ENCODE measurements at regions not wholly inside any gene's neighbourhood (a gene's known extent, or its start where the extent isn't known, plus 50 kb on each side); places are given as distances from the start of the nearest gene placed in this dataset.

DNA sequence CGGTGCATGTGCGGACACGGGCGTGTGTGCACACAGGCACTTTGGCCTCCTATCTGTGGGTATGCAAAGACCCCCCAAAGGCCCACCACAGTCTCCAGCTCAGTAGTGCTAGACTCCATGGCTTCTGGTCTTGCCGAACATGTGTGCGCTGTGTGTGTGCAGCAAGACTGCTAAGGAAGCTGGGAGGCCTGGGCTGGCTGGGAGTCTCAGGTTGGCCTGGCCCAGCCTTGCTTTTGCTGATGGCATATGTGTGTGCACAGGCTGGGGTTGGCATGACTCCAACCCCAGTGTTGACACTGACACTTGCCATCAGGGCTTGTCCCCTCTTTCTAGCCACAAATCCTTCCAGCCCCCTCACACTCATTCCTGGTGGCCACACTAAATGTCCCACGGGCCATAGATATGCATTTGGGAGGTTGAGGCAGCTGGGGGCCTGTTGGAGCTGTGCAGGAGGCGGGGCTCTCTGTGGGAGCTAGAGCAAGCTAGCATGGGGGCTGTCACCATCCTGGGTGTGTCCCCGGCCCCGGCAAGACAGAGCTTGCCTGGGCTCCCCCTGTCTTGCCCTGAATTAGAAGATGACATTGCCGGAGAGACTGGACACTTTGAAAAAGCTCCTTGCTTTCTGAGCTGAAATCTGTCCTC, 60.9 kb upstream of the NECTIN1 start:
- no peaks in the 10 kb centered on the region for H3K79me2 ChIP-seq (ENCODE audit: insufficient read depth, low read length)
- H4K20me1 ChIP-seq (ENCODE audit: insufficient read depth, low read length, poor library complexity, severe bottlenecking) = no peaks in the 10 kb centered on the region
- H3K9me2 ChIP-seq (replicated peaks; ENCODE audit: low read depth, low read length) = no peaks in the 10 kb centered on the region
- TF ChIP-seq, protein P1, sequence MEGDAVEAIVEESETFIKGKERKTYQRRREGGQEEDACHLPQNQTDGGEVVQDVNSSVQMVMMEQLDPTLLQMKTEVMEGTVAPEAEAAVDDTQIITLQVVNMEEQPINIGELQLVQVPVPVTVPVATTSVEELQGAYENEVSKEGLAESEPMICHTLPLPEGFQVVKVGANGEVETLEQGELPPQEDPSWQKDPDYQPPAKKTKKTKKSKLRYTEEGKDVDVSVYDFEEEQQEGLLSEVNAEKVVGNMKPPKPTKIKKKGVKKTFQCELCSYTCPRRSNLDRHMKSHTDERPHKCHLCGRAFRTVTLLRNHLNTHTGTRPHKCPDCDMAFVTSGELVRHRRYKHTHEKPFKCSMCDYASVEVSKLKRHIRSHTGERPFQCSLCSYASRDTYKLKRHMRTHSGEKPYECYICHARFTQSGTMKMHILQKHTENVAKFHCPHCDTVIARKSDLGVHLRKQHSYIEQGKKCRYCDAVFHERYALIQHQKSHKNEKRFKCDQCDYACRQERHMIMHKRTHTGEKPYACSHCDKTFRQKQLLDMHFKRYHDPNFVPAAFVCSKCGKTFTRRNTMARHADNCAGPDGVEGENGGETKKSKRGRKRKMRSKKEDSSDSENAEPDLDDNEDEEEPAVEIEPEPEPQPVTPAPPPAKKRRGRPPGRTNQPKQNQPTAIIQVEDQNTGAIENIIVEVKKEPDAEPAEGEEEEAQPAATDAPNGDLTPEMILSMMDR (conservative IDR thresholded peaks at IDR 0.05; ENCODE audit: low read length) = no peak
- no peak for TF ChIP-seq EZH2phosphoT487 (IDR thresholded peaks at IDR 0.05; ENCODE audit: borderline replicate concordance)
- H3K4me2 ChIP-seq (ENCODE audit: low read depth, low read length, poor library complexity, severe bottlenecking) = no peak overlapping the region
- H3K36me3 ChIP-seq (ENCODE audit: insufficient read depth, low read length) = no peaks in the 10 kb centered on the region
- no peaks in the 10 kb centered on the region for H3K27me3 ChIP-seq (ENCODE audit: insufficient read depth, low read length, poor library complexity, severe bottlenecking)
- no peak overlapping the region for H3K4me3 ChIP-seq (ENCODE audit: low read length, poor library complexity, severe bottlenecking)
- H3K4me1 ChIP-seq (ENCODE audit: insufficient read depth, low read length, poor library complexity, severe bottlenecking) = no peaks in the 10 kb centered on the region
- no peak overlapping the region for H3K9ac ChIP-seq (ENCODE audit: low read depth, low read length, poor library complexity, severe bottlenecking)
- no peaks in the 10 kb centered on the region for H3K9me3 ChIP-seq (ENCODE audit: insufficient read depth, low read depth, low read length)
- no peaks in the 10 kb centered on the region for H3F3A ChIP-seq (ENCODE audit: low read depth)
- no peak overlapping the region for H2AFZ ChIP-seq (ENCODE audit: low read length)

DNA sequence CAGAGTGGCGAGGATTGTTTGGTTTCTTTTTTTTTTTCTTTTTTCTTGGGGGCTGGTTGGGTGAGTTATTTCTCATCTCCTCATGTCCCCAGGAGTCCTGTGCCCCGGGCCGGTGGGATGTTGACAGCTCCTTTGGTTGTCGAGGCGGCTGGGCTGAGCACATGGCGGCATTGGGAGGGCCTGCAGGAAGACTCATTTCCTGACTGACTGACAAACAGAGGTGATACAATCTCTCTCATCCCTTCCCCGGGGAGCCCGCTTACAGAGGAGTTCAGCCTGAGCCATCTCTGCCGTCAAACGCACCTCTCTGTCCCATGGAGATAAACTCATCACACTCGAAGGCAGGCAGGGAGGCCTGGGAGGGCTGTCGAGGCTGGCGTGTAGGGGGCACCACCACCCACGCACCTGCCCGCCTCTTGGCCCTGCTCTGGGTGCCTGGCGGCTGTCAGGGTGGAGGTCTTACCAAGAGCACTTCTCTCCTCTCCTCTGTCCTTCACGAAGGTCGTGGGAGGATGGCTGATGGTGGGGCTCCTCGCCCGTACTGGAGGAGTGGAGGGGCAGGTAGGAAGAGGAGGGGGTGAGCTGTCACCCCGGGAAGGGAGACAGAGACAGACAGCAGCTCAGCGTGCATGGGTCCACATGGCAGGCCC, 60.0 kb upstream of the NECTIN1 start:
- Histone ChIP-seq H3K4me2 (ENCODE audit: low read depth, low read length, poor library complexity, severe bottlenecking) (no peak overlapping the region), H3K9me3 (ENCODE audit: insufficient read depth, low read depth, low read length) (0 out of 2 replicates have a peak, but pooled peaks cover 7% of the 10 kb centered on the region), H3K9ac (ENCODE audit: low read depth, low read length, poor library complexity, severe bottlenecking) (no peak overlapping the region), H3K9me2 (replicated peaks; ENCODE audit: low read depth, low read length) (no peaks in the 10 kb centered on the region), H4K20me1 (ENCODE audit: insufficient read depth, low read length, poor library complexity, severe bottlenecking) (no peaks in the 10 kb centered on the region), H3K4me3 (ENCODE audit: low read length, poor library complexity, severe bottlenecking) (no peak overlapping the region), H3K27me3 (ENCODE audit: insufficient read depth, low read length, poor library complexity, severe bottlenecking) (no peaks in the 10 kb centered on the region), H2AFZ (ENCODE audit: low read length) (no peak overlapping the region), H3K79me2 (ENCODE audit: insufficient read depth, low read length) (no peaks in the 10 kb centered on the region), H3K36me3 (ENCODE audit: insufficient read depth, low read length) (no peaks in the 10 kb centered on the region), H3F3A (ENCODE audit: low read depth) (no peaks in the 10 kb centered on the region), H3K4me1 (ENCODE audit: insufficient read depth, low read length, poor library complexity, severe bottlenecking) (no peaks in the 10 kb centered on the region)
- TF ChIP-seq, protein P1 (conservative IDR thresholded peaks at IDR 0.05; ENCODE audit: low read length) = no peak
- no peak for TF ChIP-seq EZH2phosphoT487 (IDR thresholded peaks at IDR 0.05; ENCODE audit: borderline replicate concordance)

DNA sequence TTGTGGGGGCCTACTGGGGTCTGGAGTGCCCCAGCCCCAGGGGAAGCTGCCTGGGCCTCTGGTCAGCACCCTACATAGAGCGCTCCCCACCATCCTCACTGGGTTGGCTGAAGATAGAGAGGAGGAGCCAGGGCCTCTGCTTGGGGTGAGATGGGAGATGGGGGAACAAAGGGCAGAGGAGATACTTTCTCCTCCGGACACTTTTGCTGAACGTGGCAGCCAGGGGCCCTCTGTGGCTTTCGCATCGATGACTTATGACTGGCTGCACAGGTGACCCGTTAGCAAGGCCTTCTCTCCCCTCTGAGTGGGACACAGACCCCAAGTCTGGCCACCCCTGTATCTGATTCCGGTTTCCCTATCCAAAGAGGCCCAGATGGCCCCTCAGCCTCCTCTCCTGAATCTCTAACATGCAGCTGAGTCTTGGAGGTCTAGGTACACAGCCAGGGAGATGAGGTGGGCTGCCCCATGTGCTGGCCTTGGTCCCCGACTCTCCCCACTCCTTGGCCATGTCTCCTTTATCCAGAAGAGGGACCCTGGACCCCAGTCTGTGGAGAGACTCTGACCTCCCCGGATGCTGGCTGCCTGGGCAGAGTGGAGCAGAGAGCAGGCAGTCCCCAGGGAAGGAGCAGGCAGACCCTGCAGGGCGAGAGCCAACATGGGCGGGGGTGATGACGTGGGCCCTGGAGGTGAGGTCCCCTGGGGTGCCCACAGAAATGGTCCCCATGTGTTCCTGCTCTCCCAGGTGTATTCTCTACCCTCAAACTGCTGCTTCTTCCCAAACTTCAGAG, 59.3 kb upstream of the NECTIN1 start:
- H3K36me3 ChIP-seq (ENCODE audit: insufficient read depth, low read length) = no peaks in the 10 kb centered on the region
- no peaks in the 10 kb centered on the region for H3F3A ChIP-seq (ENCODE audit: low read depth)
- H3K9ac ChIP-seq (ENCODE audit: low read depth, low read length, poor library complexity, severe bottlenecking) = no peak overlapping the region
- 0 out of 2 replicates have a peak, but pooled peaks cover 10% of the 10 kb centered on the region for H3K9me3 ChIP-seq (ENCODE audit: insufficient read depth, low read depth, low read length)
- no peaks in the 10 kb centered on the region for H3K9me2 ChIP-seq (replicated peaks; ENCODE audit: low read depth, low read length)
- no peaks in the 10 kb centered on the region for H4K20me1 ChIP-seq (ENCODE audit: insufficient read depth, low read length, poor library complexity, severe bottlenecking)
- no peak overlapping the region for H3K4me3 ChIP-seq (ENCODE audit: low read length, poor library complexity, severe bottlenecking)
- H2AFZ ChIP-seq (ENCODE audit: low read length) = no peak overlapping the region
- H3K4me1 ChIP-seq (ENCODE audit: insufficient read depth, low read length, poor library complexity, severe bottlenecking) = no peaks in the 10 kb centered on the region
- no peaks in the 10 kb centered on the region for H3K79me2 ChIP-seq (ENCODE audit: insufficient read depth, low read length)
- H3K27me3 ChIP-seq (ENCODE audit: insufficient read depth, low read length, poor library complexity, severe bottlenecking) = no peaks in the 10 kb centered on the region
- no peak overlapping the region for H3K4me2 ChIP-seq (ENCODE audit: low read depth, low read length, poor library complexity, severe bottlenecking)
- TF ChIP-seq EZH2phosphoT487 (IDR thresholded peaks at IDR 0.05; ENCODE audit: borderline replicate concordance) = no peak
- TF ChIP-seq, protein P1 (conservative IDR thresholded peaks at IDR 0.05; ENCODE audit: low read length) = no peak

All from Loucy (cell line).